Trophoblast cell (in vitro differentiated cells and primary cell): ENCODE measurements at regions not wholly inside any gene's neighbourhood (a gene's known extent, or its start where the extent isn't known, plus 50 kb on each side); places are given as distances from the start of the nearest gene placed in this dataset.

Experiments used
- DNase-seq, 2 donors: peaks; one replicate each; pipeline ENCODE4 v3.0.0-alpha.2; 2016
- H2AFZ ChIP-seq: 2 replicates; pipeline ENCODE4 v1.6.1; 2013; ENCODE audit warnings: low read length, moderate library complexity, mild to moderate bottlenecking; ENCODE audit not compliant: insufficient read depth, poor library complexity
- H2AK5ac ChIP-seq: 2 replicates; pipeline ENCODE4 v1.6.1; 2013; ENCODE audit warnings: mild to moderate bottlenecking, low read length
- H2BK120ac ChIP-seq: 2 replicates; pipeline ENCODE4 v1.6.1; 2013; ENCODE audit warnings: low read length, mild to moderate bottlenecking, moderate library complexity; ENCODE audit not compliant: insufficient read depth, poor library complexity
- H2BK12ac ChIP-seq: 2 replicates; pipeline ENCODE4 v1.6.1; 2013; ENCODE audit warnings: mild to moderate bottlenecking, low read length, moderate library complexity
- H2BK5ac ChIP-seq: 2 replicates; pipeline ENCODE4 v1.6.1; 2013; ENCODE audit warnings: low read length, low read depth, moderate library complexity, mild to moderate bottlenecking; ENCODE audit not compliant: poor library complexity
- H3K14ac ChIP-seq: 2 replicates; pipeline ENCODE4 v1.6.1; 2013; ENCODE audit warnings: mild to moderate bottlenecking, low read length
- H3K18ac ChIP-seq: 2 replicates; pipeline ENCODE4 v1.6.1; 2013; ENCODE audit warnings: mild to moderate bottlenecking, low read length
- H3K23ac ChIP-seq: 2 replicates; pipeline ENCODE4 v1.6.1; 2013; ENCODE audit warnings: low read length
- H3K27ac ChIP-seq: 2 replicates; pipeline ENCODE4 v1.5.1; 2013; ENCODE audit warnings: low read depth, mild to moderate bottlenecking, inconsistent platforms, low read length, moderate library complexity
- H3K27me3 ChIP-seq: 2 replicates; pipeline ENCODE4 v1.6.1; 2013; ENCODE audit warnings: inconsistent platforms, mild to moderate bottlenecking, low read length, moderate library complexity; ENCODE audit not compliant: insufficient read depth
- H3K36me3 ChIP-seq, 2 experiments: 1 replicate in 1 of 2; 2 replicates in 1 of 2; pipeline ENCODE4 v1.6.1; 2013; ENCODE audit warnings: low read length in 2 of 2, mild to moderate bottlenecking in 2 of 2, moderate library complexity in 1 of 2; ENCODE audit not compliant: insufficient read depth in 2 of 2, control insufficient read depth in 1 of 2
- H3K4ac ChIP-seq: 2 replicates; pipeline ENCODE4 v1.6.1; 2013; ENCODE audit warnings: low read depth, mild to moderate bottlenecking, low read length, moderate library complexity
- H3K4me1 ChIP-seq, 2 experiments: 1 replicate in 1 of 2; 2 replicates in 1 of 2; pipeline ENCODE4 v1.6.1; 2013; ENCODE audit warnings: low read length in 2 of 2, mild to moderate bottlenecking in 2 of 2, moderate library complexity in 1 of 2; ENCODE audit not compliant: insufficient read depth in 2 of 2, control insufficient read depth in 1 of 2
- H3K4me2 ChIP-seq: 2 replicates; pipeline ENCODE4 v1.6.1; 2013; ENCODE audit warnings: inconsistent platforms, mild to moderate bottlenecking, low read length, moderate library complexity
- H3K4me3 ChIP-seq: 2 replicates; pipeline ENCODE4 v1.5.1; 2013; ENCODE audit warnings: mild to moderate bottlenecking, low read depth, low read length, inconsistent platforms
- H3K79me1 ChIP-seq: one replicate; pipeline ENCODE4 v1.6.1; 2013; ENCODE audit warnings: low read length
- H3K79me2 ChIP-seq: 2 replicates; pipeline ENCODE4 v1.6.1; 2013; ENCODE audit warnings: low read length, mild to moderate bottlenecking; ENCODE audit not compliant: control insufficient read depth, insufficient read depth, poor library complexity
- H3K9ac ChIP-seq: 2 replicates; pipeline ENCODE4 v1.6.1; 2013; ENCODE audit warnings: mild to moderate bottlenecking, low read length
- H3K9me3 ChIP-seq: 2 replicates; pipeline ENCODE4 v1.6.1; 2013; ENCODE audit warnings: low read depth, mild to moderate bottlenecking, control low read depth, inconsistent platforms, low read length; ENCODE audit not compliant: insufficient read depth
- H4K12ac ChIP-seq: 2 replicates; pipeline ENCODE4 v1.6.1; 2013; ENCODE audit warnings: low read depth, mild to moderate bottlenecking, low read length, moderate library complexity
- H4K8ac ChIP-seq: 2 replicates; pipeline ENCODE4 v1.6.1; 2013; ENCODE audit warnings: low read depth, mild to moderate bottlenecking, low read length, moderate library complexity
- H4K91ac ChIP-seq: one replicate; pipeline ENCODE4 v1.6.1; 2013; ENCODE audit warnings: low read depth, mild to moderate bottlenecking, low read length, moderate library complexity
- WGBS: extraction: QIAGEN DNeasy Blood & Tissue Kit; methylation state at CpG from one replicate; pipeline ENCODE4 v1.1.7; 2013; ENCODE audit warnings: missing lambda C conversion rate; ENCODE audit not compliant: insufficient read length, insufficient coverage; ENCODE audit errors: extremely low coverage; 5-methylcytosine and 5-hydroxymethylcytosine counted together

DNA sequence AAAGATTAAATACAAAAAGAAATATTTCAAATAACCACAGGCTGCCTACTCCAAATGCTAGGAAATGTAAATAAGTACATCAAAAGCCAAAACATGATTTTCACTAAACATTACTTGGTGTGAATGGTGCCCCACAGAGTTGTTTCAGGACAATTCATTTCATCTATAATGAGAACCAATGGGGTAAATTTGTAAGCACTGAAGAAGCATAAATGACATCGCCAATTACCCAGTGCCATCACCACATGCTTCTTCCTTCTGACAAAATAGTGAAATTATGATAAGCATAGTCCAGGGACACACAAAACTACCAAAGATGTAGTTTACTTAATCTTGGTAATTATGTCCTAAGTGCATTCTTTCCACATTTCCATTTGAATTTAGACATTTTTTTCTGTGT lies 510.4 kb upstream of the TYRP1 start:
- H3K79me1 ChIP-seq: no peaks in the 10 kb centered on the region
- H2BK120ac ChIP-seq: no peak overlapping the region
- no peak overlapping the region for H4K12ac ChIP-seq
- no peaks in the 10 kb centered on the region for H3K27me3 ChIP-seq
- H3K23ac ChIP-seq: no peak overlapping the region
- H3K14ac ChIP-seq: no peak overlapping the region
- no peak overlapping the region for H3K27ac ChIP-seq
- no peak overlapping the region for H3K9ac ChIP-seq
- H3K4ac ChIP-seq: no peak overlapping the region
- whole genome bisulfite sequencing: no CpG with 5 or more reads among the region's 1 CpG
- no peak overlapping the region for H4K8ac ChIP-seq
- H3K18ac ChIP-seq: no peak overlapping the region
- H3K9me3 ChIP-seq: no peaks in the 10 kb centered on the region
- no peaks in the 10 kb centered on the region for H3K79me2 ChIP-seq
- no peaks in the 10 kb centered on the region for H3K36me3 ChIP-seq
- no peak overlapping the region for H2AFZ ChIP-seq
- H3K4me1 ChIP-seq: no peaks in the 10 kb centered on the region
- H2BK5ac ChIP-seq: no peak overlapping the region
- H3K4me3 ChIP-seq: no peak overlapping the region
- DNase-seq: no peak
- H2BK12ac ChIP-seq: no peak overlapping the region
- no peak overlapping the region for H2AK5ac ChIP-seq
- no peak overlapping the region for H3K4me2 ChIP-seq
- no peak overlapping the region for H4K91ac ChIP-seq

DNA sequence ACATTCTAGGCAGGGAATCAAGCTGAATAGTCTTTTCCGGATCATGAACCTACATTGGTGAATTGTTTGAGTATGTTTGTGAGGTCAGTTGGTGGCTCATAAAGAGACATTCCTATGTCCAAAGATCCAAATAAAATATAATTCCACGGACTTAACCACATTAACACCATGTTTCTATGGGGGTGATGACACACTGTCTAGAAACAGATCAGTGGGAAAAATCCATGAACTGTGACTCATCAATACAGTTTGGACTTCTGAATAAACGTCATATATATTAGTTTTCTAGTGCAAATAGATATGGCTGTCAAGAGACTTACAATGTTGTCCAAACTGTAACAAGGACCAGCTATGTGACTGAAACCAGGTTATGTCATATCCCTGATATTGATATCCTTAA lies 509.9 kb upstream of the TYRP1 start:
- Histone ChIP-seq H2BK12ac (no peak overlapping the region), H3K4me2 (no peak overlapping the region), H2BK5ac (no peak overlapping the region), H3K14ac (no peak overlapping the region), H3K4ac (no peak overlapping the region), H3K79me2 (no peaks in the 10 kb centered on the region), H3K36me3 (no peaks in the 10 kb centered on the region), H3K9ac (no peak overlapping the region), H4K91ac (no peak overlapping the region), H4K12ac (no peak overlapping the region), H2BK120ac (no peak overlapping the region), H4K8ac (no peak overlapping the region), H3K18ac (no peak overlapping the region), H2AFZ (no peak overlapping the region), H3K27ac (no peak overlapping the region), H3K79me1 (no peaks in the 10 kb centered on the region), H3K27me3 (no peaks in the 10 kb centered on the region), H2AK5ac (no peak overlapping the region), H3K4me1 (no peaks in the 10 kb centered on the region), H3K9me3 (no peaks in the 10 kb centered on the region), H3K4me3 (no peak overlapping the region), H3K23ac (no peak overlapping the region)
- DNase-seq: no peak
- no CpG with 5 or more reads among the region's 3 CpGs for WGBS

DNA sequence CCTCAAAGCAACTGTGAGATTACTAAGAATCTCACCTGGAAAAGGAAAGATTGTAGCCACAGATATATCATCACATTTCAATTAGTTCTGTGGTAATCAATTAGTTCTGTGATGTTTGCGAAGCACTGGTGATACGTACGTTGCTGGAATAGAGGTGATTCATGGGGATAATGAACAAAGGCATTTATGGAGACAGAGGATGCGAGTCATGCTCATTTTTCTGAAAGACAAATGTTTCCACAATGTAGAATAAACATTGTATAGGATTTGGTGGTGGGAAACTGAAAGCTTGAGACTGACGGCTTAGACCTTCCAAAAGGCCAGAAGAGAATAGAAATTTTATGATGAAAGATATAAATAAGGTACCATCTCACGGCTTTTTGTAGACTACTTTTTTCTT lies 507.3 kb upstream of the TYRP1 start:
- no peak for DNase-seq
- no CpG with 5 or more reads among the region's 6 CpGs for WGBS
- no peaks in the 10 kb centered on the region for H3K27me3 ChIP-seq

DNA sequence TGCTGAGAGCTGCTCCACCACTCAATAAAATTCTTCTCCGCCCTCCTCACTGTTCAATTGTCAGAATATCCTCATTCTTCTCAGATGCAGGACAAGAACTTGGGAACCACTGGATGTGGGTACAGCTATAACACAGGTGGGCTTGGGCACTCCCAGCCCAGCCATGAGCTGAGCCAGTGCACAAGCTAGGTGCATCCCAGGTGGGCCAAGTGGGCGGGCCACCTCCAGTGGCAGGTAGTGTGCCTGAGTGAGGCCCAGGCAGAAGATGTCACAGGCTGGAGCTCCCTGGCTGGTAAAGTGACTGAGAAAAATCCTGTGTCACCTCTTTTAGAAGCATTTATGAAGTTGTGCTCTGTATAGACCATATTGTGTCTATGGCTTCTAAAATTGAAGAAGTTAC lies 501.6 kb upstream of the TYRP1 start:
- no peaks in the 10 kb centered on the region for H3K79me2 ChIP-seq

More for the DNA sequence above, 507.3 kb upstream of the TYRP1 start:
- H3K4me3 ChIP-seq: no peak overlapping the region
- H3K4me1 ChIP-seq: no peaks in the 10 kb centered on the region
- H3K27ac ChIP-seq: no peak overlapping the region
- no peak overlapping the region for H2BK12ac ChIP-seq
- no peak overlapping the region for H4K91ac ChIP-seq
- H3K23ac ChIP-seq: no peak overlapping the region
- no peak overlapping the region for H4K12ac ChIP-seq
- no peaks in the 10 kb centered on the region for H3K79me1 ChIP-seq
- no peak overlapping the region for H3K9ac ChIP-seq
- H2AK5ac ChIP-seq: no peak overlapping the region
- no peak overlapping the region for H2AFZ ChIP-seq
- H3K18ac ChIP-seq: no peak overlapping the region
- H3K14ac ChIP-seq: no peak overlapping the region
- no peaks in the 10 kb centered on the region for H3K36me3 ChIP-seq
- H3K9me3 ChIP-seq: no peaks in the 10 kb centered on the region
- no peak overlapping the region for H2BK120ac ChIP-seq
- H3K79me2 ChIP-seq: no peaks in the 10 kb centered on the region
- H4K8ac ChIP-seq: no peak overlapping the region
- no peak overlapping the region for H3K4ac ChIP-seq
- H2BK5ac ChIP-seq: no peak overlapping the region
- no peak overlapping the region for H3K4me2 ChIP-seq

More for the DNA sequence above, 501.6 kb upstream of the TYRP1 start:
- Histone ChIP-seq H3K27ac (no peak overlapping the region), H4K8ac (no peak overlapping the region), H3K4me3 (no peak overlapping the region), H3K14ac (no peak overlapping the region), H3K4me1 (no peaks in the 10 kb centered on the region), H2BK120ac (no peak overlapping the region), H4K91ac (no peak overlapping the region), H3K9ac (peak overlapping the region; percentile 27), H3K79me1 (no peaks in the 10 kb centered on the region), H2AK5ac (no peak overlapping the region), H3K36me3 (no peaks in the 10 kb centered on the region), H3K4me2 (no peak overlapping the region), H4K12ac (no peak overlapping the region), H3K4ac (no peak overlapping the region), H3K18ac (no peak overlapping the region), H3K27me3 (no peaks in the 10 kb centered on the region), H2BK12ac (no peak overlapping the region), H2BK5ac (no peak overlapping the region), H3K23ac (no peak overlapping the region), H2AFZ (no peak overlapping the region), H3K9me3 (no peaks in the 10 kb centered on the region)
- no CpG with 5 or more reads among the region's 2 CpGs for WGBS
- no peak for DNase-seq
